Fibroblast of skin of back (primary cell): ENCODE measurements at regions not wholly inside any gene's neighbourhood (a gene's known extent, or its start where the extent isn't known, plus 50 kb on each side); places are given as distances from the start of the nearest gene placed in this dataset.

Experiments
- DNase-seq: peaks from one replicate; pipeline ENCODE4 v3.0.0-alpha.2; 2013

GRCh38 chr2:4515871-4516761, 812.7 kb downstream of the DCDC2C start:
- no peak for DNase-seq

- no peak for DNase-seq
Observed at GRCh38 chr2:4518596-4518995, 815.2 kb downstream of the DCDC2C start.

GRCh38 chr2:4522498-4523421, 819.4 kb downstream of the DCDC2C start:
- no peak for DNase-seq

- no peak for DNase-seq
Observed at GRCh38 chr2:4527416-4527815, 824.0 kb downstream of the DCDC2C start.

- no peak for DNase-seq
Observed at GRCh38 chr2:4528246-4528645, 824.9 kb downstream of the DCDC2C start.

GRCh38 chr2:4528773-4529172, 825.4 kb downstream of the DCDC2C start:
- no peak for DNase-seq

GRCh38 chr2:4529738-4530137, 826.4 kb downstream of the DCDC2C start:
- DNase-seq: no peak

- DNase-seq: no peak
Observed at GRCh38 chr2:4530231-4530630, 826.9 kb downstream of the DCDC2C start.

GRCh38 chr2:4533806-4534205, 830.4 kb downstream of the DCDC2C start:
- DNase-seq: no peak

- no peak for DNase-seq
Observed at GRCh38 chr2:4539121-4539520, 835.7 kb downstream of the DCDC2C start.

GRCh38 chr2:4549666-4550210, 846.4 kb downstream of the DCDC2C start:
- no peak for DNase-seq

GRCh38 chr2:4551691-4552474, 848.5 kb downstream of the DCDC2C start:
- DNase-seq: no peak

GRCh38 chr2:4553241-4553640, 849.9 kb downstream of the DCDC2C start:
- no peak for DNase-seq

GRCh38 chr2:4556135-4556896, 852.9 kb downstream of the DCDC2C start:
- no peak for DNase-seq

- DNase-seq: no peak
Observed at GRCh38 chr2:4561196-4561595, 857.8 kb downstream of the DCDC2C start.

GRCh38 chr2:4576075-4576474, 872.7 kb downstream of the DCDC2C start:
- no peak for DNase-seq

GRCh38 chr2:4579977-4580376, 876.6 kb downstream of the DCDC2C start:
- no peak for DNase-seq

GRCh38 chr2:4585057-4585635, 881.8 kb downstream of the DCDC2C start:
- DNase-seq: no peak

- DNase-seq: peak; percentile 2
Observed at GRCh38 chr2:4588606-4589005, 885.2 kb downstream of the DCDC2C start.

GRCh38 chr2:4591261-4591660, 887.9 kb downstream of the DCDC2C start:
- no peak for DNase-seq

GRCh38 chr2:4597400-4597799, 894.0 kb downstream of the DCDC2C start:
- no peak for DNase-seq
